Ovary (tissue), 7 donors: ENCODE measurements at regions not wholly inside any gene's neighbourhood (a gene's known extent, or its start where the extent isn't known, plus 50 kb on each side); places are given as distances from the start of the nearest gene placed in this dataset.

Experiments used
- DNase-seq, 5 donors: peaks; one replicate each; pipeline ENCODE4 v3.0.0-alpha.2; 2019 to 2020
- H3K27ac ChIP-seq, 2 donors: fragments of 200-600 bp; one replicate each; pipeline versions ENCODE4 v1.5.1 to v1.8.0; 2019 to 2022
- H3K27me3 ChIP-seq: fragments of 200-600 bp; one replicate; pipeline ENCODE4 v1.8.0; 2022
- H3K36me3 ChIP-seq: fragments of 200-600 bp; sonication (generic); one replicate; pipeline ENCODE4 v1.5.1; 2019
- H3K4me1 ChIP-seq: one replicate; pipeline ENCODE4 v1.8.1; 2013; ENCODE audit warnings: mild to moderate bottlenecking, moderate library complexity; ENCODE audit not compliant: insufficient read depth
- H3K4me3 ChIP-seq: fragments of 200-600 bp; sonication (generic); one replicate; pipeline ENCODE4 v1.5.1; 2017
- H3K9me3 ChIP-seq, 2 donors: fragments of 200-600 bp in 1 of 2; sonication (generic) in 1 of 2; one replicate each; pipeline versions ENCODE4 v1.5.1 to v1.8.1; 2013 to 2019; ENCODE audit warnings: mild to moderate bottlenecking in 1 of 2, moderate library complexity in 1 of 2
- EP300 ChIP-seq: sonication (generic); formaldehyde crosslinking; IDR thresholded peaks from one replicate; pipeline ENCODE4 v1.6.1; 2017; ENCODE audit warnings: antibody characterized with exemption
- POLR2A ChIP-seq: fragments of 450-650 bp; IDR thresholded peaks from one replicate; pipeline ENCODE4 v1.6.1; 2017; ENCODE audit warnings: antibody characterized with exemption, mild to moderate bottlenecking, moderate library complexity
- WGBS, 3 donors: extraction: QIAGEN DNeasy Blood & Tissue Kit in 1 of 3; methylation state at CpG; one replicate each; pipeline versions ENCODE4 v1.1.5 to v1.1.7; 2013 to 2017; 5-methylcytosine and 5-hydroxymethylcytosine counted together
- intact Hi-C, 4 donors: fragments of 100-400 bp; cut with DNase I; formaldehyde crosslinking; loops; one replicate each; pipeline versions ENCODE4 v1.11.0 to v1.15.1; 2022 to 2023
- TF ChIP-seq, protein P1 (sequence below), 3 donors: fragments of 450-650 bp in 2 of 3; fragments of 200-600 bp in 1 of 3; IDR thresholded peaks; one replicate each; pipeline versions ENCODE4 v1.5.1 to v1.8.0; 2016 to 2022; ENCODE audit warnings: antibody characterized with exemption in 3 of 3, mild to moderate bottlenecking in 1 of 3
- donor health status: DM: no; HTN: no; CAD: no; lungs with moderate emphysema.
- donor health status: DM: no; HTN: no; CAD: no.
- donor health status: Bipolar disorder and iron deficiency.
- donor health status: DM: no; HTN: no; CAD: no.
- donor health status: DM: yes; HTN: yes; CAD: no.

DNA sequence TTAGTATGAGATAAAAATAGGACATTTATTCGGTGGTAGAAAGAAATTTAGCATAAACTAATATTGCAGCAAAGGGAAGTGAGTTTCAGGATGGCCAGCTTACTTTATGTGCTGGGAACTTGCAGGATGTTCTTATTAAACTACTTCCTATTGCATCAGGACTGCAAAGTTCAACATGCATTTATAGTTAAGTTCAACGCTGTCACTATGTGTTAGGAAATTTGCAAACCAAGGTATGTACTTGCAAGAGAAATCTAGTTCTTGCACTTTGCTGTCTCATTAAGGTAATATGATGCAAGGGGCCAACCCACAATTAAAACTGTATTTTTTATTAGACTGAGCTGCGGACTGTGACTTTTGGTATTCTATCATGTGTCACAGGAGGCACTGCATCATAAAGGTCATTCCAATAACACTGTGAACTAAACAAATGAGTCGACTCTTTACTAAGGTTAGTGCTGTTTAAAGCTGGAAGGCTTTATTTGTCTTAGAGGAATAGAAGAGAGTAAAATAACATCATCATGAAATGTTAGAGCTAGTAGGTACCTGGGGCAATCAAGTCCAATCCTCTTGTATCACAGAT is 1525.7 kb upstream of the TENM3 start:
- WGBS, 3 donors, result 63 to 74% (median 66%) methylated on average over 4 of the region's 4 CpGs
- Histone ChIP-seq H3K4me1 (no peaks in the 10 kb centered on the region), H3K27me3 (no peaks in the 10 kb centered on the region), H3K36me3 (no peaks in the 10 kb centered on the region), H3K4me3 (no peak overlapping the region), H3K27ac (no peak overlapping the region), H3K9me3 (no peaks in the 10 kb centered on the region)
- TF ChIP-seq, protein P1, sequence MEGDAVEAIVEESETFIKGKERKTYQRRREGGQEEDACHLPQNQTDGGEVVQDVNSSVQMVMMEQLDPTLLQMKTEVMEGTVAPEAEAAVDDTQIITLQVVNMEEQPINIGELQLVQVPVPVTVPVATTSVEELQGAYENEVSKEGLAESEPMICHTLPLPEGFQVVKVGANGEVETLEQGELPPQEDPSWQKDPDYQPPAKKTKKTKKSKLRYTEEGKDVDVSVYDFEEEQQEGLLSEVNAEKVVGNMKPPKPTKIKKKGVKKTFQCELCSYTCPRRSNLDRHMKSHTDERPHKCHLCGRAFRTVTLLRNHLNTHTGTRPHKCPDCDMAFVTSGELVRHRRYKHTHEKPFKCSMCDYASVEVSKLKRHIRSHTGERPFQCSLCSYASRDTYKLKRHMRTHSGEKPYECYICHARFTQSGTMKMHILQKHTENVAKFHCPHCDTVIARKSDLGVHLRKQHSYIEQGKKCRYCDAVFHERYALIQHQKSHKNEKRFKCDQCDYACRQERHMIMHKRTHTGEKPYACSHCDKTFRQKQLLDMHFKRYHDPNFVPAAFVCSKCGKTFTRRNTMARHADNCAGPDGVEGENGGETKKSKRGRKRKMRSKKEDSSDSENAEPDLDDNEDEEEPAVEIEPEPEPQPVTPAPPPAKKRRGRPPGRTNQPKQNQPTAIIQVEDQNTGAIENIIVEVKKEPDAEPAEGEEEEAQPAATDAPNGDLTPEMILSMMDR (IDR thresholded peaks at IDR 0.05), result no peak
- no peak for TF ChIP-seq POLR2A
- TF ChIP-seq EP300, result no peak
- DNase-seq, result no peak
- intact Hi-C loops, result no loop called here

DNA sequence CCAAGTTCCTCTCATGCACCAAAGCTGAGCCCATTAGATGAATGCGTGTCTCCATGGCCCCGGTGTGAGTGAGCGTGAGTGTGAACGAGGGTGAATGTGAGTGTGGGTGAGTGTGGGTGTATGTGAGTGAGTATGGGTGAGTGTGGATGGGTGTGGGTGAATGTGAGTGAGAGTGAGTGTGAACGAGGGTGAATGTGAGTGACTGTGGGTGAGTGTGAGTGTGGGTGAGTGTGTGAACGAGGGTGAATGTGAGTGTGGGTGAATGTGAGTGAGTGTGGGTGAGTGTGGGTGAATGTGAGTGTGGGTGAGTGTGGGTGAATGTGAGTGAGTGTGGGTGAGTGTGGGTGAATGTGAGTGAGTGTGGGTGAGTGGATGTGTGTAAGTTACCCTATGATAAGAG is 1521.8 kb upstream of the TENM3 start:
- Histone ChIP-seq H3K27me3 (no peaks in the 10 kb centered on the region), H3K4me3 (no peak overlapping the region), H3K36me3 (no peaks in the 10 kb centered on the region), H3K4me1 (no peaks in the 10 kb centered on the region), H3K9me3 (no peaks in the 10 kb centered on the region), H3K27ac (no peak overlapping the region)
- WGBS, 3 donors, result 70 to 82% (median 74%) methylated on average over 6 of the region's 6 CpGs
- no peak for DNase-seq
- TF ChIP-seq EP300 (no peak), POLR2A (no peak)
- TF ChIP-seq, protein P1 (IDR thresholded peaks at IDR 0.05), result no peak
- intact Hi-C loops, result no loop called here

DNA sequence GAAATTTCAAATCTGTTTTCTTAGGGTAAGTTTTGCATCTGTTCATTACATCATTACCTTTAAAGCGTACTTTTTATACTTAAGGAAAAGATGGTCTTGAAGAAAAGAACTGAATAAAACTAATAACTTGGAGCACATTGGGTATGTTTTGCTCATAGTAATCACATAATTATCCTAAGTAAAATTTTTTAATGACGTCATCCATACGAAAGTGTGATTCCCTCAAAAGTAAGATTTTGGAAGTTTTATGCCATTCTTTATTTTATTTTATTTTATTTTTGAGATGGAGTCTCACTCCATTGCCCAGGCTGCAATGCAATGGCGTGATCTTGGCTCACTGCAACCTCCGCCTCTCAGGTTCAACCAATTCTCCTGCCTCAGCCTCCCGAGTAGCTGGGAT is 1516.6 kb upstream of the TENM3 start:
- Histone ChIP-seq H3K4me3 (no peak overlapping the region), H3K27me3 (no peaks in the 10 kb centered on the region), H3K9me3 (no peaks in the 10 kb centered on the region), H3K27ac (no peak overlapping the region), H3K4me1 (no peaks in the 10 kb centered on the region), H3K36me3 (no peaks in the 10 kb centered on the region)
- 75 to 79% (median 76%) methylated on average over 6 of the region's 6 CpGs for WGBS, 3 donors
- intact Hi-C loops, result no loop called here
- TF ChIP-seq, protein P1 (IDR thresholded peaks at IDR 0.05), result no peak
- TF ChIP-seq EP300, result no peak
- TF ChIP-seq POLR2A, result no peak
- no peak for DNase-seq

DNA sequence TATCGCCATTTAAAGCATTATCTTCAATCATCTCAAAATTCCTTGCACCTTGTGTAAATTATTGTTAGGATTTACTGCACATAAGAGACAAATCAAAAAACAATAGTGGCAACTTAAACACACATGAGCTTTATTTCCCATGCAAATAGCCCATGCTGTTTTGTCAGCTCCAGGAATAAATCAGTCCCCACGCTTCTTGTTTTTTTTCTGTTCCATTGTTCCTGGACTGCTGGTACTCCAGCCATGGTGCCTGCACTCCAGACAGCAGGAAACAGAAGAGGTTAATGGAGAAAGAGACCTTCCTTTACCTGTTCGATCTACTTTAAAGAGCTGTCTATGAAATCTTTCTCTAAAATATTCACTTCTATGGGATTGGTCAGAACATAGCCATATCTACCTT is 1515.7 kb upstream of the TENM3 start:
- 83 to 86% (median 85%) methylated on average over 3 of the region's 3 CpGs for WGBS, 3 donors
- no peaks in the 10 kb centered on the region for H3K36me3 ChIP-seq
- intact Hi-C loops, result no loop called here
- H3K4me1 ChIP-seq, result no peaks in the 10 kb centered on the region
- TF ChIP-seq EP300 (no peak), POLR2A (no peak)
- TF ChIP-seq, protein P1 (IDR thresholded peaks at IDR 0.05), result no peak
- H3K4me3 ChIP-seq, result no peak overlapping the region
- no peaks in the 10 kb centered on the region for H3K9me3 ChIP-seq
- no peak for DNase-seq
- H3K27ac ChIP-seq, result no peak overlapping the region
- H3K27me3 ChIP-seq, result no peaks in the 10 kb centered on the region
